ENCODE measurements at regions not wholly inside any gene's neighbourhood (a gene's known extent, or its start where the extent isn't known, plus 50 kb on each side); places are given as distances from the start of the nearest gene placed in this dataset.

DNA sequence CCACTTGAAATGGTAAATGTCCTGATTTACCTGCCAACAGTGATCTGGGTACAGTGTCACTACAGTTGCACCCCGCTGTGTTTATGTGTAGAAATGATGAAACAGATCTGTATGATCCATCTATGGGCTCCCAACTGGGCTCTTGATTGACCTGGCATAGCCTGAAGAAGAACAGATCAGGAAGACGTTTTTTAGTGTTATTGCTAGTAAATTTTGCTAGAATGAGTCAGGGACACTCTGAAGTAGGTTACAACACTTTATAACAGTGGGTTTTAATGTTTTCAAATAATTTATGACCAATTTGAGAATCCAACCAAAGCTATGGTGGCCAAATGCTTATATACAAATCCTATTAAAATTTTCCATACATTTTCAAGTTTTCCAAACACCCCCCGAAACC, 110.3 kb downstream of the DKK1 start:
- H3K9me2 ChIP-seq (replicated peaks; ENCODE audit: low read length), result no peaks in the 10 kb centered on the region
- no peak overlapping the region for H3K4me3 ChIP-seq (ENCODE audit: low read length)
- POLR2A ChIA-PET (ENCODE audit: unreplicated experiment), result no interaction called here
- peaks cover 10% of the 10 kb centered on the region; the same call in 1 of the 2 replicates for H3K4me1 ChIP-seq (ENCODE audit: insufficient read depth, low read length)
- DNase-seq, result no peak
- CTCF ChIA-PET, result no interaction called here
- no TSS peak for BruUV-seq (replicated peaks)
- no peak overlapping the region for H3K4me2 ChIP-seq (ENCODE audit: low read length)
- H3K9ac ChIP-seq (ENCODE audit: low read length), result no peak overlapping the region
- ATAC-seq, result peak; percentile 16; the same call in 1 of the 2 replicates
- no peaks in the 10 kb centered on the region for H3K36me3 ChIP-seq (ENCODE audit: low read depth, low read length)
- H3K27me3 ChIP-seq (ENCODE audit: low read length), result no peaks in the 10 kb centered on the region
- H2AFZ ChIP-seq (ENCODE audit: low read length), result no peak overlapping the region
- H3K79me2 ChIP-seq (ENCODE audit: low read length), result no peaks in the 10 kb centered on the region
- TF ChIP-seq, protein P1, sequence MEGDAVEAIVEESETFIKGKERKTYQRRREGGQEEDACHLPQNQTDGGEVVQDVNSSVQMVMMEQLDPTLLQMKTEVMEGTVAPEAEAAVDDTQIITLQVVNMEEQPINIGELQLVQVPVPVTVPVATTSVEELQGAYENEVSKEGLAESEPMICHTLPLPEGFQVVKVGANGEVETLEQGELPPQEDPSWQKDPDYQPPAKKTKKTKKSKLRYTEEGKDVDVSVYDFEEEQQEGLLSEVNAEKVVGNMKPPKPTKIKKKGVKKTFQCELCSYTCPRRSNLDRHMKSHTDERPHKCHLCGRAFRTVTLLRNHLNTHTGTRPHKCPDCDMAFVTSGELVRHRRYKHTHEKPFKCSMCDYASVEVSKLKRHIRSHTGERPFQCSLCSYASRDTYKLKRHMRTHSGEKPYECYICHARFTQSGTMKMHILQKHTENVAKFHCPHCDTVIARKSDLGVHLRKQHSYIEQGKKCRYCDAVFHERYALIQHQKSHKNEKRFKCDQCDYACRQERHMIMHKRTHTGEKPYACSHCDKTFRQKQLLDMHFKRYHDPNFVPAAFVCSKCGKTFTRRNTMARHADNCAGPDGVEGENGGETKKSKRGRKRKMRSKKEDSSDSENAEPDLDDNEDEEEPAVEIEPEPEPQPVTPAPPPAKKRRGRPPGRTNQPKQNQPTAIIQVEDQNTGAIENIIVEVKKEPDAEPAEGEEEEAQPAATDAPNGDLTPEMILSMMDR (conservative IDR thresholded peaks at IDR 0.05; ENCODE audit: low read depth, low read length), result no peak
- no peak for TF ChIP-seq EZH2phosphoT487 (IDR thresholded peaks at IDR 0.05; ENCODE audit: borderline replicate concordance, low read length)
- H3F3A ChIP-seq (ENCODE audit: low read length, unreplicated experiment), result no peaks in the 10 kb centered on the region
- intact Hi-C loops (cut with micrococcal nuclease), result no loop called here
- H3K27ac ChIP-seq (ENCODE audit: low read length), result no peak overlapping the region
- no peaks in the 10 kb centered on the region for H3K9me3 ChIP-seq (ENCODE audit: low read length)
- H4K20me1 ChIP-seq (ENCODE audit: low read length), result no peaks in the 10 kb centered on the region

DNA sequence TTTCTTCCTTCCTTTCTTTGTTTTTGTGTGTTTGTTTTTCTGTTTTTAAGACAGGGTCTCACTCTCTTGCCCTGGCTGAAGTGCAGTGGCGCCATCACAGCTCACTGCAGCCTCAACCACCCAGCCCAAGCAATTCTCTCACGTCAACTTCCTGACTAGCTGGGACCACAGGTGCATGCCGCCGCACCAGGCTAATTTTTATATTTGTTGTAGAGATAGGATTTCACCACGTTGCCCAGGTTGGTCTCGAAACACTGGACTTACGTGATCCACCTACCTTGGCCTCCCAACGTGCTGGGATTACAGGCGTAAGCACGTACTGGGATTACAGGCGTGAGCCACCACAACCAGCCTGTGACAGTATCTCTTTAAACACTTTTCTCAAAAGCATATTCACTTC, 120.7 kb downstream of the DKK1 start:
- Histone ChIP-seq H3K79me2 (ENCODE audit: low read length) (no peaks in the 10 kb centered on the region), H3K27me3 (ENCODE audit: low read length) (no peaks in the 10 kb centered on the region), H2AFZ (ENCODE audit: low read length) (no peak overlapping the region), H3K27ac (ENCODE audit: low read length) (no peak overlapping the region), H3K4me2 (ENCODE audit: low read length) (no peak overlapping the region), H3K4me3 (ENCODE audit: low read length) (no peak overlapping the region), H3K9me3 (ENCODE audit: low read length) (0 out of 2 replicates have a peak, but pooled peaks cover 3% of the 10 kb centered on the region), H3K9me2 (replicated peaks; ENCODE audit: low read length) (no peaks in the 10 kb centered on the region), H3K4me1 (ENCODE audit: insufficient read depth, low read length) (peaks cover 12% of the 10 kb centered on the region; the same call in 1 of the 2 replicates), H3K36me3 (ENCODE audit: low read depth, low read length) (no peaks in the 10 kb centered on the region), H4K20me1 (ENCODE audit: low read length) (no peaks in the 10 kb centered on the region), H3K9ac (ENCODE audit: low read length) (no peak overlapping the region), H3F3A (ENCODE audit: low read length, unreplicated experiment) (no peaks in the 10 kb centered on the region)
- ChIA-PET POLR2A (ENCODE audit: unreplicated experiment) (no interaction called here), CTCF (no interaction called here)
- no TSS peak for BruUV-seq (replicated peaks)
- no peak for ATAC-seq
- intact Hi-C loops (cut with micrococcal nuclease), result no loop called here
- TF ChIP-seq EZH2phosphoT487 (IDR thresholded peaks at IDR 0.05; ENCODE audit: borderline replicate concordance, low read length), result no peak
- no peak for DNase-seq

- CTCF ChIA-PET, result no interaction called here
- Histone ChIP-seq H4K20me1 (ENCODE audit: low read length) (no peaks in the 10 kb centered on the region), H3K9me2 (replicated peaks; ENCODE audit: low read length) (no peaks in the 10 kb centered on the region), H3K4me1 (ENCODE audit: insufficient read depth, low read length) (peaks cover 13% of the 10 kb centered on the region), H3K79me2 (ENCODE audit: low read length) (no peaks in the 10 kb centered on the region), H3K4me3 (ENCODE audit: low read length) (no peak overlapping the region), H2AFZ (ENCODE audit: low read length) (no peak overlapping the region), H3F3A (ENCODE audit: low read length, unreplicated experiment) (peaks cover 2% of the 10 kb centered on the region), H3K9ac (ENCODE audit: low read length) (no peak overlapping the region), H3K9me3 (ENCODE audit: low read length) (0 out of 2 replicates have a peak, but pooled peaks cover 3% of the 10 kb centered on the region), H3K27ac (ENCODE audit: low read length) (no peak overlapping the region), H3K27me3 (ENCODE audit: low read length) (no peaks in the 10 kb centered on the region), H3K4me2 (ENCODE audit: low read length) (no peak overlapping the region), H3K36me3 (ENCODE audit: low read depth, low read length) (no peaks in the 10 kb centered on the region)
- intact Hi-C loops (cut with micrococcal nuclease), result no loop called here
- POLR2A ChIA-PET (ENCODE audit: unreplicated experiment), result no interaction called here
- BruUV-seq (replicated peaks), result no TSS peak
- TF ChIP-seq EZH2phosphoT487 (IDR thresholded peaks at IDR 0.05; ENCODE audit: borderline replicate concordance, low read length) (no peak), EZH2 (IDR thresholded peaks at IDR 0.05; ENCODE audit: low read length, unreplicated experiment) (no peak)
- TF ChIP-seq, protein P1 (conservative IDR thresholded peaks at IDR 0.05; ENCODE audit: low read depth, low read length), result no peak
- ATAC-seq (no peak), DNase-seq (no peak)
These were observed 122.6 kb downstream of the DKK1 start for GRCh38 chr10:52436664-52437063.
